ENCODE measurements at regions not wholly inside any gene's neighbourhood (a gene's known extent, or its start where the extent isn't known, plus 50 kb on each side); places are given as distances from the start of the nearest gene placed in this dataset.

GRCh38 chr16:64679976-64680690, 441.7 kb downstream of the CDH11 start:
- no peak for TF ChIP-seq POLR2AphosphoS5 (IDR thresholded peaks at IDR 0.05; ENCODE audit: low read depth, low read length)
- TF ChIP-seq TAF1 (IDR thresholded peaks at IDR 0.05; ENCODE audit: borderline replicate concordance, insufficient read depth, low read length), result no peak
- no peak for TF ChIP-seq SIN3A (IDR thresholded peaks at IDR 0.05; ENCODE audit: borderline replicate concordance, insufficient read depth, low read length)
- TF ChIP-seq FOXP2 (optimal IDR thresholded peaks at IDR 0.05; ENCODE audit: borderline replicate concordance, extremely low read depth, extremely low read length, insufficient read depth), result no peak
- TF ChIP-seq REST (IDR thresholded peaks at IDR 0.05; ENCODE audit: insufficient read depth in 1 of 2, low read depth in 2 of 2, low read length in 2 of 2), result no peak

GRCh38 chr16:64669573-64669972, 452.3 kb downstream of the CDH11 start:
- TF ChIP-seq SIN3A (IDR thresholded peaks at IDR 0.05; ENCODE audit: borderline replicate concordance, insufficient read depth, low read length) (no peak), POLR2AphosphoS5 (IDR thresholded peaks at IDR 0.05; ENCODE audit: low read depth, low read length) (no peak), TAF1 (IDR thresholded peaks at IDR 0.05; ENCODE audit: borderline replicate concordance, insufficient read depth, low read length) (no peak), FOXP2 (optimal IDR thresholded peaks at IDR 0.05; ENCODE audit: borderline replicate concordance, extremely low read depth, extremely low read length, insufficient read depth) (no peak), REST (IDR thresholded peaks at IDR 0.05; ENCODE audit: insufficient read depth in 1 of 2, low read depth in 2 of 2, low read length in 2 of 2) (no peak)

- TF ChIP-seq REST (IDR thresholded peaks at IDR 0.05; ENCODE audit: insufficient read depth in 1 of 2, low read depth in 2 of 2, low read length in 2 of 2) (no peak), POLR2AphosphoS5 (IDR thresholded peaks at IDR 0.05; ENCODE audit: low read depth, low read length) (no peak), FOXP2 (optimal IDR thresholded peaks at IDR 0.05; ENCODE audit: borderline replicate concordance, extremely low read depth, extremely low read length, insufficient read depth) (no peak), TAF1 (IDR thresholded peaks at IDR 0.05; ENCODE audit: borderline replicate concordance, insufficient read depth, low read length) (no peak), SIN3A (IDR thresholded peaks at IDR 0.05; ENCODE audit: borderline replicate concordance, insufficient read depth, low read length) (no peak)
Observed at GRCh38 chr16:64667334-64667877, 454.5 kb downstream of the CDH11 start.

DNA sequence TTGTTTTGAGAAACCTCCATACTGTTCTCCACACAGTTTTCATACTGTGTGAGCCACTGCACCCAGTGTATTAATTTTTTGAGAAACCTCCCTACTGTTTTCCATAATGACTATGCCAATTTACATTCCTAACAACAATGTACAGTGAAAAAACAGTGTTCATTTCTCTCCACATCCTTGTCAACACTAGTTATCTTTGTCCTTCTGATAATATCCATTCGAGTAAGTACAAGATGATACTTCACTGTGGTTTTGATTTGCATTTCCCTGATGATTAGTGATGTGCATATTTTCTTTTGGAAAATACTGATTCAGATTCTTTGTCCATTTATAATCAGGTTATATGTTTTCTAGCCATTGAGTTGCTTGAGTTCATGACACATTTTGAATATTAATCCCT, 462.0 kb downstream of the CDH11 start:
- no peak for TF ChIP-seq FOXP2 (optimal IDR thresholded peaks at IDR 0.05; ENCODE audit: borderline replicate concordance, extremely low read depth, extremely low read length, insufficient read depth)
- TF ChIP-seq POLR2AphosphoS5 (IDR thresholded peaks at IDR 0.05; ENCODE audit: low read depth, low read length), result no peak
- no peak for TF ChIP-seq REST (IDR thresholded peaks at IDR 0.05; ENCODE audit: insufficient read depth in 1 of 2, low read depth in 2 of 2, low read length in 2 of 2)
- no peak for TF ChIP-seq TAF1 (IDR thresholded peaks at IDR 0.05; ENCODE audit: borderline replicate concordance, insufficient read depth, low read length)
- TF ChIP-seq SIN3A (IDR thresholded peaks at IDR 0.05; ENCODE audit: borderline replicate concordance, insufficient read depth, low read length), result no peak

All from PFSK-1 (cell line).